ENCODE measurements at regions not wholly inside any gene's neighbourhood (a gene's known extent, or its start where the extent isn't known, plus 50 kb on each side); places are given as distances from the start of the nearest gene placed in this dataset.

DNA sequence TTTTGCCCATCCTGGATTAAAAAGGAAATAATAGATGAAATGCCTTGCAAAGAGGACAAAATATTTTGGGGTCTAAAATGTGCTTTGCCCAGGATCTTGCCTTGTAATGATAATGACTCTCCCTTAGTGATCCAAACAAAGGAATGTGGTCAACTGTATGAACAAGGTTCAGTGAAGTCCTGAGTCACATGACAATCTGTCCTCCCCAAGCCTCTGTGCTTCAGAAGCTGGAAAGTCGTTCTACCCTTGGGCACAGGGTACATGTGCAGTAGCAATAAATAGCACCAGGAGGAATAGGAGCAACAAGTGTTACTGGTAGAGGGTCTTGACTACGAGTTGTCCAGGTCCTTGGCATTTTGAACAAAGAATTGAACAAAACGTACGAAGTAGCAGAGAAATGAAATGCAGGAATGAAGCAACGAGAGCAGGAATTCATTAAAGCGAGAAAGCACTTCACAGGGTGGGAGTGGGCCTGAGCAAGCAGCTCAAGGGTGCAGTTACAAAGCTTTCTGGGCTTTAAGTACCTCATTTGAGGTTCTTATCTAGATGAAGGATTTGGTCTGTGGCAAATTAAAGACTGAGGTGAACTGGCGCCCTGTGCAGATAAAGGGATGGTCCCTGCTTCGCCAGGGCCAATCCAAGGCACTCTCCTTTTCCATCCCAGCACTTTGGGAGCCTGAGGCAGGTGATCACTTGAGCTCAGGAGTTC is 65.8 kb downstream of the RESF1 start:
- 81 to 83% methylated on average over 8 of the region's 8 CpGs for WGBS, 2 donors
- Histone ChIP-seq H3K4me1 (no peaks in the 10 kb centered on the region), H3K36me3 (no peaks in the 10 kb centered on the region), H3K9me3 (no peaks in the 10 kb centered on the region), H3K27ac (no peak overlapping the region), H3K4me3 (no peak overlapping the region), H3K27me3 (no peaks in the 10 kb centered on the region)
- intact Hi-C loops (cut with DNase I), result no loop called here
- DNase-seq, result no peak
- no peak for TF ChIP-seq POLR2A (IDR thresholded peaks at IDR 0.05)

DNA sequence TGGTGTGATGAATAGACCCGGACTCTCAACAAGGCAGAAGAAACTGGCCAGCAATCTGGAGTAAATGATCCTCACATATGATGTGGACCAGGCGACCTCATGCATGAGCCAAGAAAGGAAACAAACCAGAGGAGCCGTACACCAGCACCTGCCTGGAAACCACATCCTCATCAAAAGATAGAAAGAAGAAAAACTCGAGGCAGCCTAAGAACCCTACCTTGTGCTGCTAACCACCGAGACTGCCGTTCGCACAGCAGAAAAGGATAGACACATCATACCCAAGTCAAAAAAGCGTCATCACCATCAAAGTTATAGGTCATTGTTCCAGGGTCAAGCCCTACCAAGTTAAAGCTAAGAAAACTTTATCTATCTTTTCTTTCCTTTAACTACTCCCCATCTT is 66.7 kb downstream of the RESF1 start:
- Histone ChIP-seq H3K27ac (no peak overlapping the region), H3K27me3 (no peaks in the 10 kb centered on the region), H3K4me1 (no peaks in the 10 kb centered on the region), H3K4me3 (no peak overlapping the region), H3K36me3 (no peaks in the 10 kb centered on the region), H3K9me3 (no peaks in the 10 kb centered on the region)
- intact Hi-C loops (cut with DNase I), result no loop called here
- no peak for TF ChIP-seq POLR2AphosphoS5 (IDR thresholded peaks at IDR 0.05)
- TF ChIP-seq, protein P1, sequence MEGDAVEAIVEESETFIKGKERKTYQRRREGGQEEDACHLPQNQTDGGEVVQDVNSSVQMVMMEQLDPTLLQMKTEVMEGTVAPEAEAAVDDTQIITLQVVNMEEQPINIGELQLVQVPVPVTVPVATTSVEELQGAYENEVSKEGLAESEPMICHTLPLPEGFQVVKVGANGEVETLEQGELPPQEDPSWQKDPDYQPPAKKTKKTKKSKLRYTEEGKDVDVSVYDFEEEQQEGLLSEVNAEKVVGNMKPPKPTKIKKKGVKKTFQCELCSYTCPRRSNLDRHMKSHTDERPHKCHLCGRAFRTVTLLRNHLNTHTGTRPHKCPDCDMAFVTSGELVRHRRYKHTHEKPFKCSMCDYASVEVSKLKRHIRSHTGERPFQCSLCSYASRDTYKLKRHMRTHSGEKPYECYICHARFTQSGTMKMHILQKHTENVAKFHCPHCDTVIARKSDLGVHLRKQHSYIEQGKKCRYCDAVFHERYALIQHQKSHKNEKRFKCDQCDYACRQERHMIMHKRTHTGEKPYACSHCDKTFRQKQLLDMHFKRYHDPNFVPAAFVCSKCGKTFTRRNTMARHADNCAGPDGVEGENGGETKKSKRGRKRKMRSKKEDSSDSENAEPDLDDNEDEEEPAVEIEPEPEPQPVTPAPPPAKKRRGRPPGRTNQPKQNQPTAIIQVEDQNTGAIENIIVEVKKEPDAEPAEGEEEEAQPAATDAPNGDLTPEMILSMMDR (IDR thresholded peaks at IDR 0.05), result no peak
- no peak for TF ChIP-seq POLR2A (IDR thresholded peaks at IDR 0.05)
- TF ChIP-seq EP300 (IDR thresholded peaks at IDR 0.05), result no peak
- 48 to 84% methylated on average over 8 of the region's 8 CpGs for WGBS, 2 donors
- no peak for DNase-seq

DNA sequence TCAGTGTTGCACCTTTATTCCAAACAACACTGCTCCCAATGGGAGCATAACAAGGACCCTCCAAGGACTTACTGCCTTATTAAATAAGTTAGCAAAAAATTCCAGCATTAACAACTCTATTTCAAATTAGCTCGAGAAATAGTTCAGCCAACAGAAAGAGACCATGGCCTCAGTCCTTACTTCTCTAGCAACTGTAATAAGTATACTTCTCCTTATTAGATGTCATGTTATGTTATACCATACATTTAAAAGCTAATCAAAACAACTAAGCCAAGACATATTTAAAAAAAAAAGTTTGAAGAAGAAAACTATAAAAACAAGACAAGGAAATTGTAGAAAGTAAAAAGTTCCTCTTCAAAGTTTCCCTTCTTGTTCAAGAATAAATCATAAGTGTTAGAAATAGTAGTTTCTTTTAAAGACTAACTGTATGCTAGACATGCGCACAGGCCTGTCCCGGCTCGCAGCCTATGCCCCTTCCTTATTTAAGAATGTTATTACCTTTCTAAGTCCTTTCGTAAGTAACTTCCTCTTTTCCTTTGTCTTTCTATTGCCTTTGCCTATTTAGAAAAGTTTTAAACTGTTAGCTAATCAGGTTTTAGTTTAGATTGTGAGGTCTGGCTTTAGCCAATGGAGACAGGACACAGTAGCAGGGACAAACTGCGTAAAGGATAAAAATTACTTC is 68.6 kb downstream of the RESF1 start:
- no peak for DNase-seq
- WGBS, 2 donors, result 73 to 94% methylated on average over 6 of the region's 6 CpGs
- H3K27ac ChIP-seq, result no peak overlapping the region
- H3K27me3 ChIP-seq, result no peaks in the 10 kb centered on the region
- no peaks in the 10 kb centered on the region for H3K36me3 ChIP-seq
- intact Hi-C loops (cut with DNase I), result no loop called here
- no peaks in the 10 kb centered on the region for H3K9me3 ChIP-seq
- TF ChIP-seq EP300 (IDR thresholded peaks at IDR 0.05) (no peak), POLR2A (IDR thresholded peaks at IDR 0.05) (no peak), POLR2AphosphoS5 (IDR thresholded peaks at IDR 0.05) (no peak)
- TF ChIP-seq, protein P1 (IDR thresholded peaks at IDR 0.05), result no peak
- H3K4me3 ChIP-seq, result no peak overlapping the region
- no peaks in the 10 kb centered on the region for H3K4me1 ChIP-seq

DNA sequence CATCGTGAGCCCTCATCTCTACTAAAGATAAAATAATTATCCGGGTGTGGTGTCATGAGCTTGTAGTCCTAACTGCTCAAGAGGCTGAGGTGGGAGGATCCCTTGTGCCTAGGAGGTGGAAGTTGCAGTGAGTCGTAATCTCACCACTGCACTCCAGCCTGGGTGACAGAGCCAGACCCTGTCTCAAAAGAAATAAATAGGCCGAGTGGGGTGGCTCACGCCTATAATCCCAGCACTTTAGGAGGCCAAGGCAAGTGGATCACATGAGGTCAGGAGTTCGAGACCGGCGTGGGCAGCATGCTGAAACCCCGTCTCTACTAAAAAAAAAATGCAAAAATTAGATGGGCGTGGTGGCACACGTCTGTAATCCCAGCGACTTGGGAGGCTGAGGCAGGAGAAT is 70.9 kb downstream of the RESF1 start:
- WGBS, 2 donors, result 90 to 95% methylated on average over 12 of the region's 12 CpGs
- DNase-seq, result no peak
- H3K36me3 ChIP-seq, result no peaks in the 10 kb centered on the region
- H3K4me3 ChIP-seq, result no peak overlapping the region
- intact Hi-C loops (cut with DNase I), result no loop called here
- TF ChIP-seq, protein P1 (IDR thresholded peaks at IDR 0.05), result no peak
- TF ChIP-seq EP300 (IDR thresholded peaks at IDR 0.05), result no peak
- TF ChIP-seq POLR2AphosphoS5 (IDR thresholded peaks at IDR 0.05), result no peak
- no peak for TF ChIP-seq POLR2A (IDR thresholded peaks at IDR 0.05)
- no peaks in the 10 kb centered on the region for H3K9me3 ChIP-seq
- no peaks in the 10 kb centered on the region for H3K4me1 ChIP-seq
- no peaks in the 10 kb centered on the region for H3K27me3 ChIP-seq
- no peak overlapping the region for H3K27ac ChIP-seq

DNA sequence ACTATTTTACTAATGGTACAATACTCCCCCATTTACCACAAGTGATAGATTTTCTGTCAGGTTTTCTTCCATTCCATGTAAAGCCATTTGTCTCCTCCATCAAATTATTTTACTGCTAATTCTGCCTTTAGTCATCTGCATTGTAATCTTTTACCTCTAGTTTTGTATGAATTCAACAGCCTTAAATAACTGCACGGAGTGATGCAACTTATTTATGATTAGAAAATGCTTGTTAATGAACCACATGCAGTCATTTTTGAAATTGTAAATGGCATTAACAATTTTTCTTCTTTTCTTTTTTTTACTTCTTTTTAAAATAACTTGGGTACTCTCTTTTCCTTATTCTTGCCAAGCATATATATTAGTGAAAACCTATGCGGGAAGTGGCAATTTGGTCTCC is 71.5 kb downstream of the RESF1 start:
- Histone ChIP-seq H3K9me3 (no peaks in the 10 kb centered on the region), H3K27ac (no peak overlapping the region), H3K27me3 (no peaks in the 10 kb centered on the region), H3K4me1 (no peaks in the 10 kb centered on the region), H3K36me3 (no peaks in the 10 kb centered on the region), H3K4me3 (no peak overlapping the region)
- TF ChIP-seq, protein P1 (IDR thresholded peaks at IDR 0.05), result no peak
- TF ChIP-seq POLR2A (IDR thresholded peaks at IDR 0.05) (no peak), EP300 (IDR thresholded peaks at IDR 0.05) (no peak), POLR2AphosphoS5 (IDR thresholded peaks at IDR 0.05) (no peak)
- no peak for DNase-seq
- intact Hi-C loops (cut with DNase I), result no loop called here
- 78 to 93% methylated on average over 2 of the region's 2 CpGs for WGBS, 2 donors

Data from sigmoid colon (tissue), 6 donors.